ENCODE measurements at regions not wholly inside any gene's neighbourhood (a gene's known extent, or its start where the extent isn't known, plus 50 kb on each side); places are given as distances from the start of the nearest gene placed in this dataset.

DNA sequence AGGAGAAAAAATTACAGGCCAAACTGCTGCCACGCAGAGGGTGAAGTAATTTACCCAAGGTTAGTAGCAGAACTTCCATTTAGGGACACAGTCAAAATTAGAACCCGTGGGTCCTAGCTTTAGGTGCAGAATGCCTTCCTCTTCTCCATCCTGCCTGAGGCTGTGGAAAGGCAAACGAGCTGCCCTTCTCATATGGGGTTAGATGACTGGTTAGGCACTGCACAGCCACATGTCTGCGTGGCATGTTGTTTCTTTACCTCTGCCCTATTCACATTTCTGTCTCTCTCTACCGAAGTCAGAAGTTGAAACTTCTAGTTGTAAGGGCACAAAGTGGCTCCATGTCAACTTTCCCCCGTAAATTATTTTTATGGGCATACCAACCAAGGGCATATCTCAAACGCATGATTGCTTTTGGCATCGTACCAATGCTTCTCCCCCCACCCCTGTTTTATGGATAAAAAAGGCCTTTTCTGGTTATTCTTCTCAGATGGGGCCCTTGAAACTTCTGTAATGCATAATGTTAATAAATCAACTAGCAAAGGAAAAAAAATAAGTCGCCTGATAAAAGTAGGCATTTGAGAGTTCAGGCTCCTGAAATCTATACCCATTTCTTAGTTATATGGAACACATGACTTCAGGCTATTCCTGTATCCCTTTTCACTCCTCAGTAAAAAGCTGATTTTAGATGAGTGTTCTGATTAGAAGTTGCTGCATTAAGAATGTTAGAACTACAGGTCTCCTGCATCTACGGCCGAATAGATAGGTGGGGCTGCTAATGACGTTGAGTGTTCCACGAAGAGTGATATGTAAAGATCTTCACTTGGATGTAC, 139.6 kb upstream of the NRIP1 start:
- TF ChIP-seq, protein P1, sequence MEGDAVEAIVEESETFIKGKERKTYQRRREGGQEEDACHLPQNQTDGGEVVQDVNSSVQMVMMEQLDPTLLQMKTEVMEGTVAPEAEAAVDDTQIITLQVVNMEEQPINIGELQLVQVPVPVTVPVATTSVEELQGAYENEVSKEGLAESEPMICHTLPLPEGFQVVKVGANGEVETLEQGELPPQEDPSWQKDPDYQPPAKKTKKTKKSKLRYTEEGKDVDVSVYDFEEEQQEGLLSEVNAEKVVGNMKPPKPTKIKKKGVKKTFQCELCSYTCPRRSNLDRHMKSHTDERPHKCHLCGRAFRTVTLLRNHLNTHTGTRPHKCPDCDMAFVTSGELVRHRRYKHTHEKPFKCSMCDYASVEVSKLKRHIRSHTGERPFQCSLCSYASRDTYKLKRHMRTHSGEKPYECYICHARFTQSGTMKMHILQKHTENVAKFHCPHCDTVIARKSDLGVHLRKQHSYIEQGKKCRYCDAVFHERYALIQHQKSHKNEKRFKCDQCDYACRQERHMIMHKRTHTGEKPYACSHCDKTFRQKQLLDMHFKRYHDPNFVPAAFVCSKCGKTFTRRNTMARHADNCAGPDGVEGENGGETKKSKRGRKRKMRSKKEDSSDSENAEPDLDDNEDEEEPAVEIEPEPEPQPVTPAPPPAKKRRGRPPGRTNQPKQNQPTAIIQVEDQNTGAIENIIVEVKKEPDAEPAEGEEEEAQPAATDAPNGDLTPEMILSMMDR (conservative IDR thresholded peaks at IDR 0.05; ENCODE audit: low read length): no peak
- TF ChIP-seq EZH2phosphoT487 (IDR thresholded peaks at IDR 0.05; ENCODE audit: borderline replicate concordance, low read depth, low read length): no peak

Measured in OCI-LY7 (cell line).